ENCODE measurements at regions not wholly inside any gene's neighbourhood (a gene's known extent, or its start where the extent isn't known, plus 50 kb on each side); places are given as distances from the start of the nearest gene placed in this dataset.

DNA sequence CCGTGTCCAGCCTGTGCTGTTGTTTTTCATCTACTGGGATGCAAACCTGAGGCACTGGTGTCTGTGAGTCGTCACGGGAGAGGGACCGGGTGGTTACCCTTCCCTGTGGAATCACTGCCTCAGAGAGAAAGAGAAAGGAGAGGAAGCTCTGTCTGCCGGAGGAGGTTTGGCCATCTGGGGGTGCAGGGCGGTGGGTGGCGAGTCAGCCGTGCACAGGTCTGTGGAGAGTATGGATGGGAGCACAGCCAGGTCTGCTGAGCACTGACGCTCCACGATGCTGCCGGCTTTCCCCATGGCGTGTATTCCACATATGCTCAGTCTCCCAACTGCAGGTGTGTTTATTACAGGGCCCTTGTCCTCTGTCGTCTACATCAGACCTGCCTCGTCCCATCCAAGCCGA, 395.2 kb upstream of the IRX4 start:
- Histone ChIP-seq H2AFZ (ENCODE audit: low read depth, low read length, poor library complexity, severe bottlenecking) (no peak overlapping the region), H3K9ac (ENCODE audit: low read length) (no peak overlapping the region), H3K27ac (ENCODE audit: low read depth, low read length) (no peak overlapping the region), H3K4me3 (replicated peaks in 1 of 2; ENCODE audit: low read depth in 1 of 2, low read length in 2 of 2) (no peak overlapping the region), H3K79me2 (ENCODE audit: insufficient read depth, low read length) (no peaks in the 10 kb centered on the region), H3K4me2 (ENCODE audit: low read length) (no peak overlapping the region), H3K36me3 (ENCODE audit: control insufficient read depth in 1 of 2, insufficient read depth in 2 of 2, low read length in 2 of 2) (no peaks in the 10 kb centered on the region), H3K9me3 (ENCODE audit: control insufficient read depth in 1 of 2, insufficient read depth in 1 of 2, low read depth in 1 of 2, low read length in 2 of 2) (no peaks in the 10 kb centered on the region), H4K20me1 (ENCODE audit: insufficient read depth) (no peaks in the 10 kb centered on the region), H3K9me2 (ENCODE audit: insufficient read depth) (no peaks in the 10 kb centered on the region), H3K27me3 (ENCODE audit: insufficient read depth, low read length) (no peaks in the 10 kb centered on the region), H3K4me1 (ENCODE audit: control insufficient read depth in 1 of 2, insufficient read depth in 2 of 2, low read length in 2 of 2) (no peaks in the 10 kb centered on the region)
- no peak for ATAC-seq
- DNase-seq (ENCODE audit: low read depth, low spot score): no peak
- CTCF ChIA-PET: no interaction called here
- POLR2A ChIA-PET: no interaction called here
- TF ChIP-seq ELF1 (IDR thresholded peaks at IDR 0.05; ENCODE audit: borderline replicate concordance, low read depth) (no peak), POLR2A (IDR thresholded peaks at IDR 0.05; ENCODE audit: borderline replicate concordance, extremely low read depth, insufficient read depth, insufficient read length) (no peak), CEBPB (IDR thresholded peaks at IDR 0.05; ENCODE audit: low read depth) (no peak), YY1 (IDR thresholded peaks at IDR 0.05; ENCODE audit: extremely low read depth, insufficient replicate concordance, low read depth, low read length) (no peak)
- intact Hi-C loops (cut with micrococcal nuclease): no loop called here
- no TSS peak for BruUV-seq (replicated peaks)
- RAD21 ChIA-PET (ENCODE audit: low non-redundant PET in 1 of 2, low total read pairs in 2 of 2, uncharacterized antibody in 2 of 2, unreplicated experiment in 2 of 2): no interaction called here

- Histone ChIP-seq H3K27ac (ENCODE audit: low read depth, low read length) (no peak overlapping the region), H3K9ac (ENCODE audit: low read length) (no peak overlapping the region), H3K4me3 (replicated peaks in 1 of 2; ENCODE audit: low read depth in 1 of 2, low read length in 2 of 2) (no peak overlapping the region), H3K36me3 (ENCODE audit: control insufficient read depth in 1 of 2, insufficient read depth in 2 of 2, low read length in 2 of 2) (no peaks in the 10 kb centered on the region), H3K79me2 (ENCODE audit: insufficient read depth, low read length) (no peaks in the 10 kb centered on the region), H4K20me1 (ENCODE audit: insufficient read depth) (no peaks in the 10 kb centered on the region), H2AFZ (ENCODE audit: low read depth, low read length, poor library complexity, severe bottlenecking) (no peak overlapping the region), H3K4me1 (ENCODE audit: control insufficient read depth in 1 of 2, insufficient read depth in 2 of 2, low read length in 2 of 2) (no peaks in the 10 kb centered on the region), H3K9me3 (ENCODE audit: control insufficient read depth in 1 of 2, insufficient read depth in 1 of 2, low read depth in 1 of 2, low read length in 2 of 2) (no peaks in the 10 kb centered on the region), H3K9me2 (ENCODE audit: insufficient read depth) (no peaks in the 10 kb centered on the region), H3K27me3 (ENCODE audit: insufficient read depth, low read length) (no peaks in the 10 kb centered on the region), H3K4me2 (ENCODE audit: low read length) (no peak overlapping the region)
- ATAC-seq (no peak), DNase-seq (ENCODE audit: low read depth, low spot score) (no peak)
- no TSS peak for BruUV-seq (replicated peaks)
- ChIA-PET POLR2A (no interaction called here), CTCF (no interaction called here), RAD21 (ENCODE audit: low non-redundant PET in 1 of 2, low total read pairs in 2 of 2, uncharacterized antibody in 2 of 2, unreplicated experiment in 2 of 2) (no interaction called here)
- TF ChIP-seq ATF3 (IDR thresholded peaks at IDR 0.05) (no peak), EZH2phosphoT487 (IDR thresholded peaks at IDR 0.05; ENCODE audit: borderline replicate concordance) (no peak)
- intact Hi-C loops (cut with micrococcal nuclease): no loop called here
Measured at GRCh38 chr5:2276101-2276500, 393.4 kb upstream of the IRX4 start.

Data from HCT116 (cell line).